Right lobe of liver (tissue), 6 donors: ENCODE measurements at regions not wholly inside any gene's neighbourhood (a gene's known extent, or its start where the extent isn't known, plus 50 kb on each side); places are given as distances from the start of the nearest gene placed in this dataset.

Source experiments
- ATAC-seq, 4 donors: fragments of 200-7000 bp; cut with Tn5 transposase; one replicate each; pipeline ENCODE4 v1.9.1; 2020; ENCODE audit warnings: mild to moderate bottlenecking in 4 of 4, moderate library complexity in 4 of 4
- DNase-seq, 3 donors: peaks; one replicate each; pipeline ENCODE4 v3.0.0-alpha.2; 2020
- H3K27ac ChIP-seq, 3 donors: fragments of 200-600 bp; one replicate each; pipeline ENCODE4 v1.8.0; 2022
- H3K27me3 ChIP-seq, 2 donors: fragments of 200-600 bp; one replicate each; pipeline ENCODE4 v1.8.0; 2022
- H3K36me3 ChIP-seq, 4 donors: fragments of 200-600 bp; sonication (generic) in 1 of 4; one replicate each; pipeline versions ENCODE4 v1.5.1 to v1.8.0; 2017 to 2022; ENCODE audit warnings: control low read depth in 1 of 4
- H3K4me1 ChIP-seq, 4 donors: fragments of 200-600 bp; sonication (generic) in 1 of 4; one replicate each; pipeline versions ENCODE4 v1.5.1 to v1.8.0; 2017 to 2022; ENCODE audit warnings: control low read depth in 1 of 4
- H3K4me3 ChIP-seq, 3 donors: fragments of 200-600 bp; one replicate each; pipeline ENCODE4 v1.8.0; 2022
- H3K9me3 ChIP-seq, 4 donors: fragments of 200-600 bp; sonication (generic) in 1 of 4; one replicate each; pipeline versions ENCODE4 v1.5.1 to v1.8.0; 2017 to 2022; ENCODE audit warnings: control low read depth in 1 of 4
- CTCF ChIP-seq, 4 donors: fragments of 200-600 bp in 3 of 4; fragments of 450-650 bp in 1 of 4; IDR thresholded peaks; one replicate each; pipeline versions ENCODE4 v1.5.1 to v1.8.0; 2016 to 2022; ENCODE audit warnings: antibody characterized with exemption in 4 of 4, mild to moderate bottlenecking in 2 of 4
- POLR2A ChIP-seq: fragments of 450-650 bp; IDR thresholded peaks from one replicate; pipeline ENCODE4 v1.6.1; 2017; ENCODE audit warnings: antibody characterized with exemption, mild to moderate bottlenecking
- WGBS: methylation state at CpG from one replicate; pipeline ENCODE4 v1.1.6; 2018; ENCODE audit warnings: low coverage, low lambda C conversion rate; ENCODE audit not compliant: insufficient coverage; ENCODE audit errors: missing lambda C conversion rate; 5-methylcytosine and 5-hydroxymethylcytosine counted together
- intact Hi-C, 2 donors: fragments of 100-400 bp; cut with DNase I; formaldehyde crosslinking; loops; one replicate each; pipeline versions ENCODE4 v1.11.2 to v1.14.1; 2022
- donor health status: DM: no; HTN: yes; CAD: no.
- donor health status: DM: no; HTN: no; CAD: no.
- donor health status: DM: no; HTN: no; CAD: no.
- donor health status: DM: no; HTN: yes; CAD: no.
- donor health status: DM: no; HTN: yes; CAD: no.

- no peaks in the 10 kb centered on the region for H3K4me1 ChIP-seq
- WGBS: 87% methylated on average over 6 of the region's 6 CpGs
- no peaks in the 10 kb centered on the region for H3K9me3 ChIP-seq
- DNase-seq (no peak), ATAC-seq (no peak)
- no peak overlapping the region for H3K4me3 ChIP-seq
- intact Hi-C loops: no loop called here
- H3K27me3 ChIP-seq: no peaks in the 10 kb centered on the region
- no peak overlapping the region for H3K27ac ChIP-seq
- no peaks in the 10 kb centered on the region for H3K36me3 ChIP-seq
- TF ChIP-seq CTCF (IDR thresholded peaks at IDR 0.05): no peak
- no peak for TF ChIP-seq POLR2A
Measured at GRCh38 chr14:24712909-24713308, 78.9 kb upstream of the GZMB start.

- Histone ChIP-seq H3K4me3 (no peak overlapping the region), H3K36me3 (no peaks in the 10 kb centered on the region), H3K27me3 (no peaks in the 10 kb centered on the region), H3K27ac (no peak overlapping the region), H3K9me3 (no peaks in the 10 kb centered on the region), H3K4me1 (no peaks in the 10 kb centered on the region)
- no peak for ATAC-seq
- WGBS: 24% methylated on average over 1 of the region's 1 CpG
- DNase-seq: no peak
- intact Hi-C loops: no loop called here
- no peak for TF ChIP-seq POLR2A
- no peak for TF ChIP-seq CTCF (IDR thresholded peaks at IDR 0.05)
Measured at GRCh38 chr14:24712374-24712773, 78.4 kb upstream of the GZMB start.

GRCh38 chr14:24710403-24711112, 76.6 kb upstream of the GZMB start:
- no peak overlapping the region for H3K4me3 ChIP-seq
- no peaks in the 10 kb centered on the region for H3K36me3 ChIP-seq
- DNase-seq (peak in 2 of 3 donors; percentile 29 to 51), ATAC-seq (peak; percentile 81 to 88 (median 84))
- intact Hi-C loops: no loop called here
- H3K27ac ChIP-seq: no peak overlapping the region
- no peaks in the 10 kb centered on the region for H3K9me3 ChIP-seq
- 22% methylated on average over 12 of the region's 16 CpGs for WGBS
- no peaks in the 10 kb centered on the region for H3K4me1 ChIP-seq
- no peaks in the 10 kb centered on the region for H3K27me3 ChIP-seq
- TF ChIP-seq POLR2A: no peak
- peak; percentile 35 to 81 (median 78) for TF ChIP-seq CTCF (IDR thresholded peaks at IDR 0.05)

- DNase-seq (no peak), ATAC-seq (no peak)
- no peaks in the 10 kb centered on the region for H3K36me3 ChIP-seq
- H3K27ac ChIP-seq: no peak overlapping the region
- H3K4me3 ChIP-seq: no peak overlapping the region
- TF ChIP-seq POLR2A: no peak
- TF ChIP-seq CTCF (IDR thresholded peaks at IDR 0.05): no peak
- intact Hi-C loops: no loop called here
- no peaks in the 10 kb centered on the region for H3K27me3 ChIP-seq
- no peaks in the 10 kb centered on the region for H3K9me3 ChIP-seq
- 57% methylated on average over 3 of the region's 3 CpGs for WGBS
- no peaks in the 10 kb centered on the region for H3K4me1 ChIP-seq
Measured at GRCh38 chr14:24708684-24709083, 74.7 kb upstream of the GZMB start.

- 72% methylated on average over 2 of the region's 3 CpGs for WGBS
- no peaks in the 10 kb centered on the region for H3K9me3 ChIP-seq
- H3K4me1 ChIP-seq: no peaks in the 10 kb centered on the region
- H3K4me3 ChIP-seq: no peak overlapping the region
- H3K27me3 ChIP-seq: no peaks in the 10 kb centered on the region
- DNase-seq (no peak), ATAC-seq (no peak)
- H3K36me3 ChIP-seq: no peaks in the 10 kb centered on the region
- H3K27ac ChIP-seq: no peak overlapping the region
- intact Hi-C loops: no loop called here
- TF ChIP-seq CTCF (IDR thresholded peaks at IDR 0.05): no peak
Measured at GRCh38 chr14:24706351-24706750, 72.4 kb upstream of the GZMB start.
